Calu3 (cell line): ENCODE measurements at regions not wholly inside any gene's neighbourhood (a gene's known extent, or its start where the extent isn't known, plus 50 kb on each side); places are given as distances from the start of the nearest gene placed in this dataset.

Experiments used
- BruUV-seq: library from RNA; stranded (reverse); fragments of 400-500 nt; replicated peaks from 2 replicates; lab custom pipeline; 2021; lab: Mats Ljungman, UMichigan
- CTCF ChIA-PET: fragments of 300-600 bp; sonication (Branson Sonifier 250); formaldehyde crosslinking; loops from one replicate; lab custom pipeline; 2022; ENCODE audit warnings: antibody characterized with exemption; lab: Charles Lee
- DNase-seq: peaks from one replicate; pipeline ENCODE4 v3.0.0; 2022
- H3K27ac Mint-ChIP-seq: one replicate; pipeline ENCODE4 v1.8.0; 2022; ENCODE audit warnings: mixed read lengths; ENCODE audit not compliant: unreplicated experiment
- H3K27me3 Mint-ChIP-seq: one replicate; pipeline ENCODE4 v1.8.0; 2022; ENCODE audit warnings: mixed read lengths; ENCODE audit not compliant: unreplicated experiment
- H3K36me3 Mint-ChIP-seq: one replicate; pipeline ENCODE4 v1.8.0; 2022; ENCODE audit warnings: mild to moderate bottlenecking, moderate library complexity, mixed read lengths; ENCODE audit not compliant: insufficient read depth, unreplicated experiment
- H3K4me1 Mint-ChIP-seq: one replicate; pipeline ENCODE4 v1.8.0; 2022; ENCODE audit warnings: mild to moderate bottlenecking, low read depth, mixed read lengths; ENCODE audit not compliant: unreplicated experiment
- H3K4me3 Mint-ChIP-seq: one replicate; pipeline ENCODE4 v1.8.0; 2022; ENCODE audit warnings: mild to moderate bottlenecking, low read depth, moderate library complexity, mixed read lengths; ENCODE audit not compliant: unreplicated experiment
- H3K9me3 Mint-ChIP-seq: one replicate; pipeline ENCODE4 v1.8.0; 2022; ENCODE audit warnings: low read depth, mixed read lengths; ENCODE audit not compliant: unreplicated experiment
- CTCF ChIP-seq: fragments of 200-600 bp; IDR thresholded peaks from one replicate; pipeline ENCODE4 v1.8.0; 2022; ENCODE audit warnings: antibody characterized with exemption; ENCODE audit not compliant: unreplicated experiment
- intact Hi-C: fragments of 100-400 bp; cut with micrococcal nuclease; formaldehyde crosslinking; loops from one replicate; pipeline ENCODE4 v1.10.0; 2022; ENCODE audit not compliant: unreplicated experiment

GRCh38 chr22:26906464-26906863 is 249.1 kb downstream of the MIAT start:
- TF ChIP-seq CTCF, result no peak
- Mint-ChIP-seq H3K9me3 (no peaks in the 10 kb centered on the region), H3K4me3 (no peak overlapping the region), H3K27me3 (peaks cover 70% of the 10 kb centered on the region), H3K27ac (no peak overlapping the region), H3K36me3 (no peaks in the 10 kb centered on the region), H3K4me1 (peaks cover 21% of the 10 kb centered on the region)
- no peak for DNase-seq
- no TSS peak for BruUV-seq
- CTCF ChIA-PET, result no interaction called here
- intact Hi-C loops, result no loop called here

- intact Hi-C loops, result no loop called here
- H3K9me3 Mint-ChIP-seq, result no peaks in the 10 kb centered on the region
- peaks cover 20% of the 10 kb centered on the region for H3K4me1 Mint-ChIP-seq
- peaks cover 75% of the 10 kb centered on the region for H3K27me3 Mint-ChIP-seq
- H3K27ac Mint-ChIP-seq, result no peak overlapping the region
- CTCF ChIA-PET, result interaction anchor here (0.7 kb wide), 1 partner anchor 1745 kb away, joined by 3 read pairs; no protein-coding TSS in a partner anchor
- no peak for DNase-seq
- H3K4me3 Mint-ChIP-seq, result no peak overlapping the region
- no peak for TF ChIP-seq CTCF
- BruUV-seq, result no TSS peak
- H3K36me3 Mint-ChIP-seq, result no peaks in the 10 kb centered on the region
Observed at GRCh38 chr22:26907366-26907765, 250.0 kb downstream of the MIAT start.

GRCh38 chr22:26910845-26911244 is 253.5 kb downstream of the MIAT start:
- H3K27me3 Mint-ChIP-seq, result peaks cover 76% of the 10 kb centered on the region
- no TSS peak for BruUV-seq
- H3K4me1 Mint-ChIP-seq, result no peaks in the 10 kb centered on the region
- no peaks in the 10 kb centered on the region for H3K36me3 Mint-ChIP-seq
- CTCF ChIA-PET, result no interaction called here
- no peak for DNase-seq
- intact Hi-C loops, result no loop called here
- H3K27ac Mint-ChIP-seq, result no peak overlapping the region
- no peaks in the 10 kb centered on the region for H3K9me3 Mint-ChIP-seq
- no peak overlapping the region for H3K4me3 Mint-ChIP-seq
- no peak for TF ChIP-seq CTCF

GRCh38 chr22:26912655-26913345 is 255.4 kb downstream of the MIAT start:
- Mint-ChIP-seq H3K27ac (no peak overlapping the region), H3K9me3 (no peaks in the 10 kb centered on the region)

More at GRCh38 chr22:26912655-26913345, 255.4 kb downstream of the MIAT start:
- Mint-ChIP-seq H3K4me3 (no peak overlapping the region), H3K27me3 (peaks cover 79% of the 10 kb centered on the region), H3K4me1 (no peaks in the 10 kb centered on the region), H3K36me3 (no peaks in the 10 kb centered on the region)
- CTCF ChIA-PET, result no interaction called here
- no peak for TF ChIP-seq CTCF
- BruUV-seq, result no TSS peak
- intact Hi-C loops, result no loop called here
- no peak for DNase-seq
